ENCODE measurements at regions not wholly inside any gene's neighbourhood (a gene's known extent, or its start where the extent isn't known, plus 50 kb on each side); places are given as distances from the start of the nearest gene placed in this dataset.

DNA sequence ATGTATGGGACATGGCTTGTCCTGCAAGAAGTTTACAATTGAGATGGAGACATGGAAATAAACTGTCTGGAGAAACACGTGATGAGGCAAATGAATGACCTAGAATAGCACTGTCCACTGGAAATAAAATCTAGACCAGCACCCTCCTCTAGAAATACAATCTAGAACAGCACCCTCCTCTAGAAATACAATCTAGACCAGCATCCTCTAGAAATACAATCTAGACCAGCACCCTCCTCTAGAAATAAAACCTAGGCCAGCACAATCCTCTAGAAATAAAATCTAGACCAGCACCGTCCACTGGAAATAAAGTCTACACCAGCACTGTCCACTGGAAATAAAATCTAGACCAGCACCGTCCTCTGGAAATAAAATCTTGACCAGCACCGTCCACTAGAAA lies 69.2 kb upstream of the RFLNA start:
- no peak for DNase-seq
- no peak overlapping the region for H3K4me3 ChIP-seq
- H3K27ac ChIP-seq: no peak overlapping the region
- TF ChIP-seq POLR2AphosphoS5 (IDR thresholded peaks at IDR 0.05) (no peak), POLR2A (IDR thresholded peaks at IDR 0.05) (no peak), EP300 (IDR thresholded peaks at IDR 0.05) (no peak)
- TF ChIP-seq, protein P1, sequence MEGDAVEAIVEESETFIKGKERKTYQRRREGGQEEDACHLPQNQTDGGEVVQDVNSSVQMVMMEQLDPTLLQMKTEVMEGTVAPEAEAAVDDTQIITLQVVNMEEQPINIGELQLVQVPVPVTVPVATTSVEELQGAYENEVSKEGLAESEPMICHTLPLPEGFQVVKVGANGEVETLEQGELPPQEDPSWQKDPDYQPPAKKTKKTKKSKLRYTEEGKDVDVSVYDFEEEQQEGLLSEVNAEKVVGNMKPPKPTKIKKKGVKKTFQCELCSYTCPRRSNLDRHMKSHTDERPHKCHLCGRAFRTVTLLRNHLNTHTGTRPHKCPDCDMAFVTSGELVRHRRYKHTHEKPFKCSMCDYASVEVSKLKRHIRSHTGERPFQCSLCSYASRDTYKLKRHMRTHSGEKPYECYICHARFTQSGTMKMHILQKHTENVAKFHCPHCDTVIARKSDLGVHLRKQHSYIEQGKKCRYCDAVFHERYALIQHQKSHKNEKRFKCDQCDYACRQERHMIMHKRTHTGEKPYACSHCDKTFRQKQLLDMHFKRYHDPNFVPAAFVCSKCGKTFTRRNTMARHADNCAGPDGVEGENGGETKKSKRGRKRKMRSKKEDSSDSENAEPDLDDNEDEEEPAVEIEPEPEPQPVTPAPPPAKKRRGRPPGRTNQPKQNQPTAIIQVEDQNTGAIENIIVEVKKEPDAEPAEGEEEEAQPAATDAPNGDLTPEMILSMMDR (IDR thresholded peaks at IDR 0.05): no peak
- 89 to 94% (median 91%) methylated on average over 4 of the region's 4 CpGs for WGBS, 5 donors
- no peaks in the 10 kb centered on the region for H3K9me3 ChIP-seq
- H3K36me3 ChIP-seq: no peaks in the 10 kb centered on the region
- H3K27me3 ChIP-seq: no peaks in the 10 kb centered on the region
- intact Hi-C loops (cut with DNase I; ENCODE audit: low total_unique reads): no loop called here
- peaks cover 0 to 4% (median 0%) of the 10 kb centered on the region in 4 donors for H3K4me1 ChIP-seq

DNA sequence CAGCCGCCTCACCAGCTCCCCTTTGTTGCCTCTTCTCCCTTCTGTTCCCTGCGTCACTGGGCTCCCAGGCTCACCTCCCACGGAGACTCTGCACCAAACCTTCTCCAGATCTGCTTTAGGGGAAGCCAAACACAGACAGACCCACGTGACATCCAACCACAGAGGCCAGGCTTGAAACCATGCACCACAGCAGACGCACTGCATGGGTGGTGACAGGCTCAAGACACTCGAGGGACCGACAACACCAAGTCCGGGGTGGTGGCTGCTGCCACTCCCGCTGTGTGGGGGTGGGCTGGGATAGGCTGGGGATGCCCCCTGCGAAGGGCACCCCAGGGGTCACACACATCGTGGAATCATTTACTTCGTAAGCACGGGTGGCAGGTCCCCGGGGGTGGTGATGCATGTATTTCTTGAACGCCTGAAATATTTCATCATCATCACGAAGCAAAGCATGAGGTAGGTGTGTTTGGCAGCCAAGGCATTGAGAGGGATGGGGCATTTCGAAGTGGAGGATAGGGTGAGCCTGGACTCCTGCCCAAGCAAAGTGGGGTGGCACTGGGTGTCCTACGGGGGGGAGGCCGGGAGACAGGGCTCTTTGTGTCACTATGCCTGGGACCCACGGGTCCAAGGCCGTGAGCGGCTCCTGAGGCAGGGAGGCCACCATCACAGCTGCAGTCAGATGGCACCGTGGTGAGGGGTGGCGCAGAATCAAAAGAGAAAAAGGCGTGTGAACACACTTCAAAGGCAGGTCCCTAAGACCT lies 66.8 kb upstream of the RFLNA start:
- Histone ChIP-seq H3K9me3 (no peaks in the 10 kb centered on the region), H3K4me1 (peaks cover 0 to 10% (median 9%) of the 10 kb centered on the region in 4 donors), H3K27ac (no peak overlapping the region), H3K4me3 (no peak overlapping the region), H3K27me3 (no peaks in the 10 kb centered on the region), H3K36me3 (no peaks in the 10 kb centered on the region)
- TF ChIP-seq, protein P1 (IDR thresholded peaks at IDR 0.05): no peak
- no peak for TF ChIP-seq POLR2A (IDR thresholded peaks at IDR 0.05)
- no peak for TF ChIP-seq EP300 (IDR thresholded peaks at IDR 0.05)
- no peak for TF ChIP-seq POLR2AphosphoS5 (IDR thresholded peaks at IDR 0.05)
- no peak for DNase-seq
- intact Hi-C loops (cut with DNase I; ENCODE audit: low total_unique reads): no loop called here
- 87 to 92% (median 87%) methylated on average over 25 of the region's 25 CpGs for WGBS, 5 donors

DNA sequence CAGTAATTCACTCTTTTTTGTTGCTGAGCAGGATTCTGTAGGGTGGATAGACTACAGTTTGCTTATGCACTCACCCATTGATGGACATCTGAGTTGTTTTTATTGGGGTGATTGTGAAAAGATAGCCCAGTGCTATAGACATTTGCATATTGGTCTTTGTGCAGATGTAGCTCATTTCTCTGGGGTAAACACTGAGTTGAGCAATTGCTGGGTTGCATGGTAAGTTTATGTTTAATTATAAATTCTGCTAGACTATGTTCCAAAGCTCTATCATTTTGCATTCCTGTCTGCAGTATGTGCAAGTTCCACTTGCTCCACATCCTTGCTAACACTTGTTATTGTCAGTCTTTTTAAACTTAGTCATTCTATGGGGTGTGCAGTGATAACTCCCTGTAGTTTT lies 65.4 kb upstream of the RFLNA start:
- H3K4me1 ChIP-seq: peaks cover 6 to 21% (median 17%) of the 10 kb centered on the region in 4 donors
- H3K27ac ChIP-seq: no peak overlapping the region
- H3K36me3 ChIP-seq: no peaks in the 10 kb centered on the region
- intact Hi-C loops (cut with DNase I; ENCODE audit: low total_unique reads): no loop called here
- no peak for DNase-seq
- H3K9me3 ChIP-seq: no peaks in the 10 kb centered on the region
- H3K27me3 ChIP-seq: no peaks in the 10 kb centered on the region
- no peak overlapping the region for H3K4me3 ChIP-seq
- TF ChIP-seq POLR2AphosphoS5 (IDR thresholded peaks at IDR 0.05) (no peak), EP300 (IDR thresholded peaks at IDR 0.05) (no peak), POLR2A (IDR thresholded peaks at IDR 0.05) (no peak)
- TF ChIP-seq, protein P1 (IDR thresholded peaks at IDR 0.05): no peak

DNA sequence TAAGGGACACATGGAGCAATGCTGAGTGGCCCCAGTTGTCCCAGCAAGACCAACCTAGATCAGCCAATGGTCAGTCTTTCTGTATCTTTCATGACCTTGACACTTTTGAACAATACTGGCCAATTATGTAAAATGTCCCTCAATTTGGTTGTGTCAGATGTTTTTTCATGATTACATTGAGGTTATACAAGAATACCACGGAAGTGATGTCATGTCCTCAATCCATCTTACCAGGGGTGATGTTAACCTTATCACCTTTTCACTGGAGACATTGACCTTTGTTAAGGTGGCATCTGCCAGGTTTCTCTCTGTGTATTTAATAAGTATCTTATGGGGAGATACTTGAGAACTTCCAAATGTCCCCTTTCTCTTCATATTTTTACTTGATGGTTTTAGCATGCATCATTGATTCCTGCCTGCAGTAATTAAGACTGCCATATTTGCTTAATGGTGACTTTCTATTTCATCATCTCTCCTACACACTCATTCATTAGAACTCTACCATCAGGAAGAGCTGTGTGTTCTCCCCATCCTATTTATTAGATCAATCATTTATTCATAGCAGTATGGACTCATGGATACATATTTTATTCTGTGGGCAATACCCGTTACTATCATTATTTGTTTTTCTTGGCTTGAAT lies 64.7 kb upstream of the RFLNA start:
- H3K27ac ChIP-seq: no peak overlapping the region
- no peak for DNase-seq
- H3K27me3 ChIP-seq: no peaks in the 10 kb centered on the region
- WGBS, 5 donors: 71 to 88% (median 85%) methylated on average over 2 of the region's 2 CpGs
- H3K4me3 ChIP-seq: no peak overlapping the region
- no peaks in the 10 kb centered on the region for H3K9me3 ChIP-seq
- H3K4me1 ChIP-seq: peaks cover 6 to 21% (median 17%) of the 10 kb centered on the region in 4 donors
- TF ChIP-seq, protein P1 (IDR thresholded peaks at IDR 0.05): no peak
- no peak for TF ChIP-seq POLR2AphosphoS5 (IDR thresholded peaks at IDR 0.05)
- no peaks in the 10 kb centered on the region for H3K36me3 ChIP-seq
- intact Hi-C loops (cut with DNase I; ENCODE audit: low total_unique reads): no loop called here
